ENCODE measurements at regions not wholly inside any gene's neighbourhood (a gene's known extent, or its start where the extent isn't known, plus 50 kb on each side); places are given as distances from the start of the nearest gene placed in this dataset.
"Not testable (repeated sequence)": the region's sequence is repeated elsewhere in the genome, so short reads cannot be mapped to it uniquely, and the experiment has no call there.

- DNase-seq (ENCODE audit: low read depth in 2 of 3, low spot score in 2 of 3) = no peak
These were observed 623.8 kb upstream of the ROBO1 start for GRCh38 chr3:80391573-80391972.

GRCh38 chr3:80384811-80385210, 617.0 kb upstream of the ROBO1 start:
- no peak for DNase-seq (ENCODE audit: low read depth in 2 of 3, low spot score in 2 of 3)

GRCh38 chr3:80374423-80374822, 606.6 kb upstream of the ROBO1 start:
- no peak for DNase-seq (ENCODE audit: low read depth in 2 of 3, low spot score in 2 of 3)

GRCh38 chr3:80368616-80369015, 600.8 kb upstream of the ROBO1 start:
- no peak for DNase-seq (ENCODE audit: low read depth in 2 of 3, low spot score in 2 of 3)

GRCh38 chr3:80366808-80367548, 599.2 kb upstream of the ROBO1 start:
- DNase-seq (ENCODE audit: low read depth in 2 of 3, low spot score in 2 of 3) = no peak

- no peak for DNase-seq (ENCODE audit: low read depth in 2 of 3, low spot score in 2 of 3)
These were observed 590.0 kb upstream of the ROBO1 start for GRCh38 chr3:80357761-80358160.

- no peak for DNase-seq (ENCODE audit: low read depth in 2 of 3, low spot score in 2 of 3)
These were observed 587.3 kb upstream of the ROBO1 start for GRCh38 chr3:80355144-80355543.

GRCh38 chr3:80351201-80351600, 583.4 kb upstream of the ROBO1 start:
- DNase-seq (ENCODE audit: low read depth in 2 of 3, low spot score in 2 of 3) = no peak

GRCh38 chr3:80350771-80351170, 583.0 kb upstream of the ROBO1 start:
- no peak for DNase-seq (ENCODE audit: low read depth in 2 of 3, low spot score in 2 of 3)

GRCh38 chr3:80338366-80338765, 570.6 kb upstream of the ROBO1 start:
- DNase-seq (ENCODE audit: low read depth in 2 of 3, low spot score in 2 of 3) = no peak

GRCh38 chr3:80334534-80334933, 566.7 kb upstream of the ROBO1 start:
- DNase-seq (ENCODE audit: low read depth in 2 of 3, low spot score in 2 of 3) = no peak

- DNase-seq (ENCODE audit: low read depth in 2 of 3, low spot score in 2 of 3) = no peak
These were observed 563.8 kb upstream of the ROBO1 start for GRCh38 chr3:80331494-80332170.

GRCh38 chr3:80314541-80314940, 546.7 kb upstream of the ROBO1 start:
- DNase-seq (ENCODE audit: low read depth in 2 of 3, low spot score in 2 of 3) = not testable (repeated sequence)

GRCh38 chr3:80308637-80309036, 540.8 kb upstream of the ROBO1 start:
- DNase-seq (ENCODE audit: low read depth in 2 of 3, low spot score in 2 of 3) = no peak

- DNase-seq (ENCODE audit: low read depth in 2 of 3, low spot score in 2 of 3) = no peak
These were observed 540.0 kb upstream of the ROBO1 start for GRCh38 chr3:80307844-80308243.

- DNase-seq (ENCODE audit: low read depth in 2 of 3, low spot score in 2 of 3) = no peak
These were observed 529.9 kb upstream of the ROBO1 start for GRCh38 chr3:80297720-80298119.

- DNase-seq (ENCODE audit: low read depth in 2 of 3, low spot score in 2 of 3) = no peak
These were observed 517.6 kb upstream of the ROBO1 start for GRCh38 chr3:80285388-80285787.

- DNase-seq (ENCODE audit: low read depth in 2 of 3, low spot score in 2 of 3) = no peak
These were observed 516.0 kb upstream of the ROBO1 start for GRCh38 chr3:80283783-80284182.

GRCh38 chr3:80278056-80278455, 510.3 kb upstream of the ROBO1 start:
- DNase-seq (ENCODE audit: low read depth in 2 of 3, low spot score in 2 of 3) = no peak

- no peak for DNase-seq (ENCODE audit: low read depth in 2 of 3, low spot score in 2 of 3)
These were observed 507.3 kb upstream of the ROBO1 start for GRCh38 chr3:80275120-80275519.

- no peak for DNase-seq (ENCODE audit: low read depth in 2 of 3, low spot score in 2 of 3)
These were observed 495.5 kb upstream of the ROBO1 start for GRCh38 chr3:80263260-80263659.

- no peak for DNase-seq (ENCODE audit: low read depth in 2 of 3, low spot score in 2 of 3)
These were observed 493.3 kb upstream of the ROBO1 start for GRCh38 chr3:80261082-80261481.

Measured in hematopoietic multipotent progenitor cell (in vitro differentiated cells).